Activated B cell treated with CpG ODN at 0.5 μM for 24 hours (primary cell): ENCODE measurements at regions not wholly inside any gene's neighbourhood (a gene's known extent, or its start where the extent isn't known, plus 50 kb on each side); places are given as distances from the start of the nearest gene placed in this dataset.
"Not testable (repeated sequence)": the region's sequence is repeated elsewhere in the genome, so short reads cannot be mapped to it uniquely, and the experiment has no call there.

Source experiments
- ATAC-seq: fragments of 200-7000 bp; cut with Tn5 transposase; one replicate; pipeline ENCODE4 v1.10.0; 2021; ENCODE audit warnings: low read depth, mild to moderate bottlenecking, moderate library complexity
- CTCF ChIA-PET: fragments of 350-600 bp; sonication (Branson Sonifier 250); formaldehyde crosslinking; loops from one replicate; lab custom pipeline; 2021; ENCODE audit warnings: antibody characterized with exemption; lab: Charles Lee
- POLR2A ChIA-PET: fragments of 350-600 bp; sonication (Branson Sonifier 250); formaldehyde crosslinking; loops from one replicate; lab custom pipeline; 2021; ENCODE audit warnings: antibody characterized with exemption; lab: Charles Lee
- DNase-seq: peaks from one replicate; pipeline ENCODE4 v3.0.0; 2022
- H3K27ac Mint-ChIP-seq: one replicate; pipeline ENCODE4 v1.8.0; 2020; ENCODE audit warnings: mixed read lengths
- H3K27me3 Mint-ChIP-seq: one replicate; pipeline ENCODE4 v1.8.0; 2021; ENCODE audit warnings: mixed read lengths
- H3K36me3 Mint-ChIP-seq: one replicate; pipeline ENCODE4 v1.8.0; 2021; ENCODE audit warnings: low read depth, mixed read lengths
- H3K4me1 Mint-ChIP-seq: one replicate; pipeline ENCODE4 v1.8.0; 2021; ENCODE audit warnings: mixed read lengths
- H3K4me3 Mint-ChIP-seq: one replicate; pipeline ENCODE4 v1.8.0; 2020; ENCODE audit warnings: mild to moderate bottlenecking, mixed read lengths
- H3K9me3 Mint-ChIP-seq: one replicate; pipeline ENCODE4 v1.8.0; 2020; ENCODE audit warnings: mixed read lengths
- CTCF ChIP-seq: fragments of 200-600 bp; IDR thresholded peaks from one replicate; pipeline ENCODE4 v1.8.0; 2022; ENCODE audit warnings: antibody characterized with exemption, mild to moderate bottlenecking
- intact Hi-C: fragments of 100-400 bp; cut with micrococcal nuclease; formaldehyde crosslinking; loops from one replicate; pipeline ENCODE4 v1.15.1; 2024

DNA sequence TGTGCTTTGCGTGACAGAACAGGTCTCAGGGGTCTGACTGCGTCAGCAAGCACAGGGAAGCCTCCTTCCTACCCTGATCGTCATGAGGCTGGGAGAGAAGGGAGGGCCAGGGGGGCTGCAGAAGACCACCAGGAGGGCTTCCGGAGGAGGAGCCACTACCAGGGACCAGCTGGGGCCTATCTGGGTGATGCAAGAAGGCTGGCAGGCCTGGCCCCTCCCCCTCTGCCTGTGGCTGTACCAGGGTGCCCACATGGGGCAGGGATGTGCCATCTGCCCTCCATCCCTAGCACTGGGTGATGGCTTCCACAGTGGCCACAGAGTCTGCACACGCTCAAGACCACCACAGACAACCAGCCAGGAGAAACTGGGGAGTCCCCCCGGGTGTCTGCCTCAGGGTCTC lies 116.4 kb upstream of the NKX1-1 start:
- Mint-ChIP-seq H3K36me3 (no peaks in the 10 kb centered on the region), H3K27me3 (peaks cover 44% of the 10 kb centered on the region), H3K4me1 (peaks cover 4% of the 10 kb centered on the region), H3K4me3 (no peak overlapping the region), H3K27ac (no peak overlapping the region), H3K9me3 (peaks cover 8% of the 10 kb centered on the region)
- ChIA-PET CTCF (no interaction called here), POLR2A (no interaction called here)
- ATAC-seq (no peak), DNase-seq (no peak)
- intact Hi-C loops, result no loop called here
- TF ChIP-seq CTCF, result no peak

- peaks cover 4% of the 10 kb centered on the region for H3K4me1 Mint-ChIP-seq
- peaks cover 41% of the 10 kb centered on the region for H3K27me3 Mint-ChIP-seq
- TF ChIP-seq CTCF, result no peak
- no peaks in the 10 kb centered on the region for H3K36me3 Mint-ChIP-seq
- intact Hi-C loops, result no loop called here
- DNase-seq (no peak), ATAC-seq (no peak)
- H3K4me3 Mint-ChIP-seq, result no peak overlapping the region
- ChIA-PET CTCF (no interaction called here), POLR2A (no interaction called here)
- H3K27ac Mint-ChIP-seq, result no peak overlapping the region
- peaks cover 8% of the 10 kb centered on the region for H3K9me3 Mint-ChIP-seq
Observed at GRCh38 chr4:1521821-1522361, 115.6 kb upstream of the NKX1-1 start.

GRCh38 chr4:1520795-1521576 lies 114.7 kb upstream of the NKX1-1 start:
- CTCF ChIA-PET, result not testable (repeated sequence)
- H3K4me3 Mint-ChIP-seq, result peak overlapping the region; percentile 53

DNA sequence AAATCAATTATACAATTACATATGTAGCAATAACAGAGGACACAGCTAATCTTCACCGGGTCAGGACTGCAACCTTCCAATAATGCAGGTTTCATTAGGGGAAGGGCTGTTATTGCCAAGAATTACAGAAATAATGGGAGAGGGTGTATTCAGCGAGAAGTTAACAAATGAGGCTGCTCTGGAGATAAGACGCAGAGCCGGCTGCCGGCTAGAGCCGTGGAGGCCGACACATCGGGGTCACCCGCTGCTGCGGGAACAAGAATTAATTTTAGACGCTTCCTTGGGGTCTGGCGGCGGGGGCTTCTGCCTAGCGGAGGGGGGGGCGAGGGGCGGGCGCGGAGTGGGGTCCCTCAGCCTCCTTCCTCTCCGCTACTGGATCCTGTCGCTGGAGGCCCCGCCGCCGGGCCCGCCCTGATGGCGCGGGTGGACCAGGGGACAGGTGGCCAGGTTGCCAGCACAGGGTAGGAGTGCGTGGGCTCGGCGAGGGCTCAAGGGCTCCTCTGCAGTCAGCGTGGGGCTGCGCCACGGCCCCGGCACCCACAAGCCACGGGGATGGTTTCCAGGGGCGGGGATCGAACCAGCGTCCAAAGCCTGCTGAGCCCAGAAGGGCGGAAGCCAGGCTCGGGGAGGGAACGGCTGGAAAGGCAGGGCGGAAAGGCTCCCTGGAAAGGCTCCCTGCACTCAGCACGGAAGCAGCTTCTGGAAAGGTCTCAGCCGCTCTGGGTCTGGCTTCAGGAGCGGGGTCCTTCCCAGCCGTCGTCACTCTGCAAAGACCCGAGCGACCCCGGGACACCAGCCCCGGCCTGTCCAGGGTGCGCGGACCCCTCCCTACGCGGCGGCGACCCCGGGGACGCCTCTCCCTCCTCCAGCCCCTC lies 113.8 kb upstream of the NKX1-1 start:
- Mint-ChIP-seq H3K27me3 (peaks cover 40% of the 10 kb centered on the region), H3K9me3 (peaks cover 2% of the 10 kb centered on the region), H3K4me1 (peaks cover 4% of the 10 kb centered on the region), H3K4me3 (peak overlapping the region; percentile 24), H3K27ac (no peak overlapping the region), H3K36me3 (no peaks in the 10 kb centered on the region)
- CTCF ChIA-PET, result no interaction called here
- DNase-seq (no peak), ATAC-seq (no peak)
- TF ChIP-seq CTCF, result no peak
- intact Hi-C loops, result no loop called here
- POLR2A ChIA-PET, result no interaction called here

More at GRCh38 chr4:1520795-1521576, 114.7 kb upstream of the NKX1-1 start:
- H3K27ac Mint-ChIP-seq, DNase-seq, ATAC-seq, H3K36me3 Mint-ChIP-seq, H3K4me1 Mint-ChIP-seq, POLR2A ChIA-PET, H3K9me3 Mint-ChIP-seq, intact Hi-C loops: not testable (repeated sequence)
- H3K27me3 Mint-ChIP-seq, result peaks cover 45% of the 10 kb centered on the region

DNA sequence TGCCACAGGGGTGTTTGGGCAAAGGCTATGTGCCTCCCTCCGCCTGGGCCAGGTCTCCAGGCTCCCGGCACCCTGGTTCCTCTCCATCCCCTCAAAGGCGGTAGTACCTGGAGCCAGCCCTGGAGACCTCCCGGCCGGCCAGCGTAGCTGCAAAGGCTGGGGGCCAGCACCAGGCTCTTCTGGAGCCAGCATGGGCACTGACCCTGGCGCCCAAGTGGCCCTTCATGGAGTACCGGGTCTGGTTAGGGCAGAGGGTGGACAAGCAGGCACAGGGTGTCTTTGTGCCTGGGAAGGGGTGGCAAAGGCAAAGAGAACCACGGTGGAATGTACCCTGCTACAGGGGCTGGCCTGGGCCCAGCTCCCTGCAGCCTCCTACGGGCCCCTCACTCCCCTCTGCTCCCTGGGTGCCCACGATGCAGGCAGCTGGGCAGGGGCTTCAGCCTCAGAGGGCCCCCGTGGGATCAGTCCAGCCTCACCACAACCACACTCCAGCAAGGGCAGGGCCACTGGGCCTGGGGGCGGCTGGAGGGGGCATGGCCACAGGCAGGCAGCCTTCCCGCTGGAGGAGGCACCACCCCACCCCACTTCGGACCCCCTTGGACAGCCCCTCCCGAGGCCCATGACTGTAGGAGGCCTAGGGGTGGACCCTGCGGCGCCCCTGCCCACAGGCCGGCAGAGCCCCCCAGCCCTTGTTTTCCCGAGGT lies 112.9 kb upstream of the NKX1-1 start:
- TF ChIP-seq CTCF, result no peak
- CTCF ChIA-PET, result no interaction called here
- Mint-ChIP-seq H3K36me3 (no peaks in the 10 kb centered on the region), H3K27ac (no peak overlapping the region), H3K27me3 (peaks cover 36% of the 10 kb centered on the region), H3K4me1 (peaks cover 4% of the 10 kb centered on the region), H3K9me3 (no peaks in the 10 kb centered on the region), H3K4me3 (no peak overlapping the region)
- DNase-seq (no peak), ATAC-seq (no peak)
- intact Hi-C loops, result no loop called here
- POLR2A ChIA-PET, result no interaction called here
